ENCODE measurements at regions not wholly inside any gene's neighbourhood (a gene's known extent, or its start where the extent isn't known, plus 50 kb on each side); places are given as distances from the start of the nearest gene placed in this dataset.

DNA sequence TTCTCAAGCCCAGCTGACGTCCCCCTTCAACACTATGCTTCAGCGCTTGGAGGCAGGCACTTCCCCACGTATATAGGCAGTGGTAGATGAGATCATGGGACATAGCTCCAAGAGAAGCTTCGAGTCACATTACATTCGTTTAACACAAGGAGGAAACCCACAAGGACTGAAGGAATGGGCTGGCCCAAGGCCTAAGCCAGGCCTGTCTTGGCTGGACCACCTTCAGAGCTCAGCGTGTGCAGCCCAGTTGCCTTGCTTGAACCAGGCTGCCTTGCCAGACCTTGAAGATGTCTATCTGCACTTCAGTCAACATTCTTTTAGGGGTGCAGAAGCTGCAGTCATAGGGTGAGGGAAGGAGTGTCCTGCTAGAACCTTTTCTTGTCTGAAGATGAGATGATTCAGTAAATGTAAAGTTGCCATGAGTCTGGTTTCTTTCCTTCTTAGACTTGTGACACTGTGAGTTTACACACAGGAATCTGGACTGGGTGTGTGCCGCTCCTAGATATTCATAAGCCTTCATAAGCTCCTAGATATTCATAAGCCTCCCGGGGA lies 144.1 kb upstream of the RBPJ start:
- no peak for TF ChIP-seq CTCF (IDR thresholded peaks at IDR 0.05; ENCODE audit: poor library complexity)
- TF ChIP-seq EZH2 (IDR thresholded peaks at IDR 0.05; ENCODE audit: borderline replicate concordance): no peak
- TF ChIP-seq EZH2phosphoT487 (IDR thresholded peaks at IDR 0.05; ENCODE audit: low read depth, severe bottlenecking, unreplicated experiment): no peak

All from hepatocyte (in vitro differentiated cells).